ENCODE measurements at regions not wholly inside any gene's neighbourhood (a gene's known extent, or its start where the extent isn't known, plus 50 kb on each side); places are given as distances from the start of the nearest gene placed in this dataset.

DNA sequence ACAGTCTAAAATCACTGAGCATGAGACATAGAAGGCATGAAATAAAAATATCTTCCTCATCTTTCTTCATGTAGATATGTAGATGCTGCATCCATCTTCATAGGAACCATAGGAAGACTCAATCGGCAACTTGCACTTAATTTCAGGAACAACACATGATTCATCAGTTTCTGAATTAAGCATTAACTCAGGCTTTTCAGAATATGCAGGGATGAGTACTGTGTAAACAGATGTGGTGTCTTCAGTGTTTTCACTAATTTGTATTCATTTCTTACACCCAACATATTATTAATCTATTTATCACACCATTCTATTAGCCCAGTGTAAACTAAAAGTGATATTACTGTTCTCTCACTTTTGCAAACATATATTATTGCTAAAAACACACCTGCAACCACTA is 305.9 kb upstream of the DAB2 start:
- no peak overlapping the region for H3K4me3 ChIP-seq (ENCODE audit: low read depth in 1 of 2, low read length in 2 of 2)
- no peak overlapping the region for H3K27ac ChIP-seq (ENCODE audit: low read depth in 2 of 2, low read length in 1 of 2)
- no peaks in the 10 kb centered on the region for H3K4me1 ChIP-seq (ENCODE audit: control insufficient read depth in 2 of 2, insufficient read depth in 2 of 2, low read length in 1 of 2)
- H3K27me3 ChIP-seq (ENCODE audit: control insufficient read depth in 1 of 2, insufficient read depth in 2 of 2, low read length in 2 of 2), result no peaks in the 10 kb centered on the region
- WGBS, 2 donors, result 86 to 97% methylated on average over 1 of the region's 1 CpG
- H3K9me3 ChIP-seq (ENCODE audit: control insufficient read depth in 2 of 2, insufficient read depth in 1 of 2, low read depth in 1 of 2, low read length in 1 of 2), result no peaks in the 10 kb centered on the region
- no peaks in the 10 kb centered on the region for H3K36me3 ChIP-seq (ENCODE audit: control insufficient read depth in 2 of 2, insufficient read depth in 2 of 2, low read length in 1 of 2)

DNA sequence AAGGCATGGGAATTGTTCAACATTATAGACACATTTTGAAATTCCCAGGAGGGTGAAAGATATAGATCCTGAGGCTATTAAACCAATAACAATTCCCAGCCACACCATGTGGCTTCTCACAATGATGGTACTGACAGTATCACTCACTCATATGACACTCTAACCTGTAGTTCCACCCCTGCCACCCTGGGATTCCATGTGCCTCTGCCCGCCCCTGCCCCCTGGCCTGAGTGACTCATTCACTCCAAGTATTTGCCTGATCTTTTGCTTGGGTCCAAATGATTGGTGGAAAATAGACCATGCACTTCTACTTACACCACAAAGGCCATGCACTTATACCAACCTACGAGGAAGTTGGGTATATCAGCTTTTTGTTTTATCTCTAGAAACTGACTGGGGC is 305.2 kb upstream of the DAB2 start:
- Histone ChIP-seq H3K9me3 (ENCODE audit: control insufficient read depth in 2 of 2, insufficient read depth in 1 of 2, low read depth in 1 of 2, low read length in 1 of 2) (no peaks in the 10 kb centered on the region), H3K4me3 (ENCODE audit: low read depth in 1 of 2, low read length in 2 of 2) (no peak overlapping the region), H3K27me3 (ENCODE audit: control insufficient read depth in 1 of 2, insufficient read depth in 2 of 2, low read length in 2 of 2) (no peaks in the 10 kb centered on the region), H3K4me1 (ENCODE audit: control insufficient read depth in 2 of 2, insufficient read depth in 2 of 2, low read length in 1 of 2) (no peaks in the 10 kb centered on the region), H3K36me3 (ENCODE audit: control insufficient read depth in 2 of 2, insufficient read depth in 2 of 2, low read length in 1 of 2) (no peaks in the 10 kb centered on the region), H3K27ac (ENCODE audit: low read depth in 2 of 2, low read length in 1 of 2) (no peak overlapping the region)
- WGBS, 2 donors, result 71 to 87% methylated on average over 2 of the region's 2 CpGs

DNA sequence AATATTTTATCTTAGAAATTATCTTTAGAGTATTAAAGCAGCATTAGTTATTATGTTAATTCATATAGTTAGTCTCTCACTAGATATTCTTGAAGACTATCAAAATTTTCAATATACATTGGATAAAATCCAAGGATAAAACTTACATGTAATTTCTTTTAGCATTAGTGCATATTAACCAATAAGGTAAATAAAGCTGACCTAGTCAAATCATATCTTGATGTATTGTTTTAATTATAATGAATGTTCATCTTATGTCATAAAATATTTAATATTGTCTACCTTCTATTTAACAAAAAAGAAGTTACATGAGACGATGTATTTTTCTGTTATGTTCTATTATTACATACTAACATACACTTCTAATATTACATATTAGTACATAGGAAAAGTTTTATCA is 301.7 kb upstream of the DAB2 start:
- Histone ChIP-seq H3K9me3 (ENCODE audit: control insufficient read depth in 2 of 2, insufficient read depth in 1 of 2, low read depth in 1 of 2, low read length in 1 of 2) (peaks cover 0 to 2% of the 10 kb centered on the region in 2 donors), H3K4me1 (ENCODE audit: control insufficient read depth in 2 of 2, insufficient read depth in 2 of 2, low read length in 1 of 2) (no peaks in the 10 kb centered on the region), H3K36me3 (ENCODE audit: control insufficient read depth in 2 of 2, insufficient read depth in 2 of 2, low read length in 1 of 2) (no peaks in the 10 kb centered on the region), H3K27ac (ENCODE audit: low read depth in 2 of 2, low read length in 1 of 2) (no peak overlapping the region), H3K4me3 (ENCODE audit: low read depth in 1 of 2, low read length in 2 of 2) (no peak overlapping the region), H3K27me3 (ENCODE audit: control insufficient read depth in 1 of 2, insufficient read depth in 2 of 2, low read length in 2 of 2) (no peaks in the 10 kb centered on the region)
- 96 to 97% methylated on average over 1 of the region's 1 CpG for WGBS, 2 donors

DNA sequence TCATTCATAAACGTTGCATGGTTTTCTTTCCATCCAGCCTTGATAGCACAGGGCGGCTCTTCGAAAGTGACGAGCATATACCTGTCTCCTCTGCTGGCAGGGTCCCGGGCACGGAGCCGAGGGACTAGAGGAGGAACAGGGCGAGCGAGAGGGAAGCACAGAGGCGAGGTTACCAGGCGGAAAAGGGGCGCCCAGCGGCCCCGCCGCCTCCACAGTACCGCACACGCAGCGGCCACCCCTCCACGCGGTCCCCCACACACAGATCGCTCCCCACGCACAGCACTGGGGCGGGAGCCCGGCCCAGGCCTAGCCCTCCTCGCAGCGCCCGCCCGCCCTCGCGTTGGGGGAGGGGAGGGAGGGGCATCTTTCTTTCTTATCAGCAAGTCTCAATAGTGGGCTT is 296.6 kb upstream of the DAB2 start:
- Histone ChIP-seq H3K4me3 (ENCODE audit: low read depth in 1 of 2, low read length in 2 of 2) (no peak overlapping the region), H3K27me3 (ENCODE audit: control insufficient read depth in 1 of 2, insufficient read depth in 2 of 2, low read length in 2 of 2) (no peaks in the 10 kb centered on the region), H3K27ac (ENCODE audit: low read depth in 2 of 2, low read length in 1 of 2) (no peak overlapping the region), H3K9me3 (ENCODE audit: control insufficient read depth in 2 of 2, insufficient read depth in 1 of 2, low read depth in 1 of 2, low read length in 1 of 2) (peaks cover 0 to 3% of the 10 kb centered on the region in 2 donors), H3K36me3 (ENCODE audit: control insufficient read depth in 2 of 2, insufficient read depth in 2 of 2, low read length in 1 of 2) (no peaks in the 10 kb centered on the region), H3K4me1 (ENCODE audit: control insufficient read depth in 2 of 2, insufficient read depth in 2 of 2, low read length in 1 of 2) (no peaks in the 10 kb centered on the region)
- WGBS, 2 donors, result 94 to 98% methylated on average over 29 to 30 of the region's 30 CpGs

DNA sequence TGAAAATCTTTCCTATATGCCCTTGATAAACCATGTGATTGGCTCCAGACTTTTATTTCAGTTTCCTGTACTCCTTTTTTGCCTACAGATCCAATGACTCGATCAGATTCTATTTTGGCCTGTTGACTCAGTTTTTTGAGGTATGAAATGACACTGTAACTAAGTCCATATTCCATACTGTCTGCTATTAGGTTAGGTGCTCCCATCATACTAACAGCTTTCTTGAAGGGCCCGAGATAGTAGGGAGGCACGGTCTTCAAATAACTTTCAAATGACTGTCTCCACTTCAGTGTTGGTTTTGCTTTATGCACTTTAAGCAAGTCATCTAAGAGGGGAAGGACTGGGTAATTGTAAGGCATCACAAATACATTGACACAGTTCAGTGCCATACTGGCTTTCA is 295.4 kb upstream of the DAB2 start:
- Histone ChIP-seq H3K4me3 (ENCODE audit: low read depth in 1 of 2, low read length in 2 of 2) (no peak overlapping the region), H3K36me3 (ENCODE audit: control insufficient read depth in 2 of 2, insufficient read depth in 2 of 2, low read length in 1 of 2) (no peaks in the 10 kb centered on the region), H3K4me1 (ENCODE audit: control insufficient read depth in 2 of 2, insufficient read depth in 2 of 2, low read length in 1 of 2) (no peaks in the 10 kb centered on the region), H3K27ac (ENCODE audit: low read depth in 2 of 2, low read length in 1 of 2) (no peak overlapping the region), H3K9me3 (ENCODE audit: control insufficient read depth in 2 of 2, insufficient read depth in 1 of 2, low read depth in 1 of 2, low read length in 1 of 2) (peaks cover 0 to 3% of the 10 kb centered on the region in 2 donors), H3K27me3 (ENCODE audit: control insufficient read depth in 1 of 2, insufficient read depth in 2 of 2, low read length in 2 of 2) (no peaks in the 10 kb centered on the region)
- WGBS, 2 donors, result 93 to 97% methylated on average over 3 of the region's 3 CpGs

- WGBS, 2 donors, result 78% methylated on average over 2 of the region's 2 CpGs
- Histone ChIP-seq H3K4me3 (ENCODE audit: low read depth in 1 of 2, low read length in 2 of 2) (no peak overlapping the region), H3K27me3 (ENCODE audit: control insufficient read depth in 1 of 2, insufficient read depth in 2 of 2, low read length in 2 of 2) (no peaks in the 10 kb centered on the region), H3K36me3 (ENCODE audit: control insufficient read depth in 2 of 2, insufficient read depth in 2 of 2, low read length in 1 of 2) (no peaks in the 10 kb centered on the region), H3K4me1 (ENCODE audit: control insufficient read depth in 2 of 2, insufficient read depth in 2 of 2, low read length in 1 of 2) (no peaks in the 10 kb centered on the region), H3K9me3 (ENCODE audit: control insufficient read depth in 2 of 2, insufficient read depth in 1 of 2, low read depth in 1 of 2, low read length in 1 of 2) (peaks cover 0 to 3% of the 10 kb centered on the region in 2 donors), H3K27ac (ENCODE audit: low read depth in 2 of 2, low read length in 1 of 2) (no peak overlapping the region)
Observed at GRCh38 chr5:39717176-39717897, 292.6 kb upstream of the DAB2 start.

DNA sequence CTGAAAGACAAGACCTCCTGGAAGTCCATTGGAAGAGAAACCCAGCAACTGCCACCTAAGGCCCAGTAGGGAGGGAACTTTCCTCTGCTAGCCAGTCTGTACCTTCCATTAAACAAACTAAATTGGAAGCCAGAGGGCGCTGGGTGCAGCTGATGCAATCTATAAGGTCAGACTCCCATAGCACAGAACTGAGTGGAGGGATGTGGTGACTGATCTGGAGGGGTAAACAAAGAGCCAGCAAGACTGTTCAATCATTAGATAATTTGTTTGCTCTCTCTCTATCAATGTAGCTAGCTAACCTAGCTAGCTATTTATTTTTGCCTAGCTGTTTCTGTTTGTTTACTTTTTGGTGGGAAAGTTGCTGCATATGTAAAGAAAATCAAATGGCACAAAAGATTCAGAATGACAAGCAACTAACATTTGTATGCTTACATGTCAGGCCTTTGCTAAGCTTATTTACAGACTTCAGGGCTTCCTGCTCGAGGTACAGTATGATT is 291.8 kb upstream of the DAB2 start:
- Histone ChIP-seq H3K36me3 (ENCODE audit: control insufficient read depth in 2 of 2, insufficient read depth in 2 of 2, low read length in 1 of 2) (no peaks in the 10 kb centered on the region), H3K27ac (ENCODE audit: low read depth in 2 of 2, low read length in 1 of 2) (no peak overlapping the region), H3K4me3 (ENCODE audit: low read depth in 1 of 2, low read length in 2 of 2) (no peak overlapping the region), H3K27me3 (ENCODE audit: control insufficient read depth in 1 of 2, insufficient read depth in 2 of 2, low read length in 2 of 2) (no peaks in the 10 kb centered on the region), H3K4me1 (ENCODE audit: control insufficient read depth in 2 of 2, insufficient read depth in 2 of 2, low read length in 1 of 2) (no peaks in the 10 kb centered on the region), H3K9me3 (ENCODE audit: control insufficient read depth in 2 of 2, insufficient read depth in 1 of 2, low read depth in 1 of 2, low read length in 1 of 2) (peaks cover 0 to 3% of the 10 kb centered on the region in 2 donors)
- WGBS, 2 donors, result 36 to 39% methylated on average over 2 of the region's 2 CpGs

GRCh38 chr5:39714036-39714698 is 289.4 kb upstream of the DAB2 start:
- Histone ChIP-seq H3K4me1 (ENCODE audit: control insufficient read depth in 2 of 2, insufficient read depth in 2 of 2, low read length in 1 of 2) (no peaks in the 10 kb centered on the region), H3K4me3 (ENCODE audit: low read depth in 1 of 2, low read length in 2 of 2) (no peak overlapping the region), H3K27ac (ENCODE audit: low read depth in 2 of 2, low read length in 1 of 2) (no peak overlapping the region), H3K36me3 (ENCODE audit: control insufficient read depth in 2 of 2, insufficient read depth in 2 of 2, low read length in 1 of 2) (no peaks in the 10 kb centered on the region), H3K9me3 (ENCODE audit: control insufficient read depth in 2 of 2, insufficient read depth in 1 of 2, low read depth in 1 of 2, low read length in 1 of 2) (no peaks in the 10 kb centered on the region), H3K27me3 (ENCODE audit: control insufficient read depth in 1 of 2, insufficient read depth in 2 of 2, low read length in 2 of 2) (no peaks in the 10 kb centered on the region)
- 29 to 34% methylated on average over 2 of the region's 2 CpGs for WGBS, 2 donors

DNA sequence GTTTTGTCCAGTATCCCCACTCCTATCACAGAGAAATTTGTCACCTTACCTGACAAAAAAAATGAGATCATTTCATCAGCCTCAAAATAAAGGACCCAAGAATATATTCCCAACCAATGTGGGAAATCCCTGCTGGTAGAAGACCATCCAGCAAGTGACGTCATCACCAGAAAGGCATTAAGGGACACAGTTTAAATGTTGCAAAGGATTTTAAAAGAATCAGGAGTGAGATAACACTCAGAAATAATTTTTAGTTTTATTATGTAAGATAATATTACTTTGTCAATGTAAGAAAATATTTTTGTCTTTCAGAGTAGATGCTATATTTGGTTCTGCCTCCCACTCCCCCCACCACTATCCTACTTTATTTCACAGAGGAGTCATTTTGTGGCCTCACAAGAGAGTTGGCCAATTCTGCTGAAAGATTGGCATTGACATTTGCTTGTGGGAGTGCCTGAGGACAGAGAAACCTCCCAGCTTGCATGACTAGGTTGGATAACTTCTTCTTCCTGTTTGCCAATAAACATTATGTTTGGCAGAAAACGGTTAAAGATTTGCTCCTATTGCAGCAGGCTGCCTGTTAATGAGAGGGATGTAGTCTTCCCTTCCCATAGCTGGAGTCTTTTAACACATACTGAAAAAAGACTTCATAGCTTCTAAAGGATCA is 288.6 kb upstream of the DAB2 start:
- H3K27me3 ChIP-seq (ENCODE audit: control insufficient read depth in 1 of 2, insufficient read depth in 2 of 2, low read length in 2 of 2), result no peaks in the 10 kb centered on the region
- no peaks in the 10 kb centered on the region for H3K9me3 ChIP-seq (ENCODE audit: control insufficient read depth in 2 of 2, insufficient read depth in 1 of 2, low read depth in 1 of 2, low read length in 1 of 2)
- H3K4me3 ChIP-seq (ENCODE audit: low read depth in 1 of 2, low read length in 2 of 2), result no peak overlapping the region
- H3K36me3 ChIP-seq (ENCODE audit: control insufficient read depth in 2 of 2, insufficient read depth in 2 of 2, low read length in 1 of 2), result no peaks in the 10 kb centered on the region
- H3K27ac ChIP-seq (ENCODE audit: low read depth in 2 of 2, low read length in 1 of 2), result no peak overlapping the region
- no peaks in the 10 kb centered on the region for H3K4me1 ChIP-seq (ENCODE audit: control insufficient read depth in 2 of 2, insufficient read depth in 2 of 2, low read length in 1 of 2)
- 40 to 49% methylated on average over 2 of the region's 2 CpGs for WGBS, 2 donors

Measured in esophagus (tissue), 2 donors.